GM18499 (cell line): ENCODE measurements at regions not wholly inside any gene's neighbourhood (a gene's known extent, or its start where the extent isn't known, plus 50 kb on each side); places are given as distances from the start of the nearest gene placed in this dataset.
"Not testable (repeated sequence)": the region's sequence is repeated elsewhere in the genome, so short reads cannot be mapped to it uniquely, and the experiment has no call there.

Experiments used
- ATAC-seq: cut with Tn5 transposase; IDR thresholded peaks from one replicate; pipeline ENCODE4 v1.9.1; 2021; ENCODE audit warnings: moderate number of reproducible peaks; ENCODE audit not compliant: insufficient read depth, unreplicated experiment

GRCh38 chr12:131268571-131268970, 314.9 kb downstream of the ADGRD1 start:
- ATAC-seq: not testable (repeated sequence)

- no peak for ATAC-seq
Measured at GRCh38 chr12:131269551-131269950, 315.8 kb downstream of the ADGRD1 start.

GRCh38 chr12:131269977-131270376, 316.3 kb downstream of the ADGRD1 start:
- not testable (repeated sequence) for ATAC-seq

GRCh38 chr12:131271724-131272123, 318.0 kb downstream of the ADGRD1 start:
- ATAC-seq: no peak

GRCh38 chr12:131272283-131272814, 318.6 kb downstream of the ADGRD1 start:
- ATAC-seq: not testable (repeated sequence)

- ATAC-seq: no peak
Measured at GRCh38 chr12:131273291-131273845, 319.7 kb downstream of the ADGRD1 start.

- ATAC-seq: no peak
Measured at GRCh38 chr12:131274061-131274460, 320.4 kb downstream of the ADGRD1 start.

- no peak for ATAC-seq
Measured at GRCh38 chr12:131274906-131275305, 321.2 kb downstream of the ADGRD1 start.

- no peak for ATAC-seq
Measured at GRCh38 chr12:131275824-131276223, 322.1 kb downstream of the ADGRD1 start.

- ATAC-seq: no peak
Measured at GRCh38 chr12:131276501-131277185, 322.9 kb downstream of the ADGRD1 start.

GRCh38 chr12:131277186-131278091, 323.7 kb downstream of the ADGRD1 start:
- ATAC-seq: not testable (repeated sequence)

- not testable (repeated sequence) for ATAC-seq
Measured at GRCh38 chr12:131278451-131279115, 324.9 kb downstream of the ADGRD1 start.

- no peak for ATAC-seq
Measured at GRCh38 chr12:131279281-131279921, 325.7 kb downstream of the ADGRD1 start.

- ATAC-seq: no peak
Measured at GRCh38 chr12:131280426-131280825, 326.7 kb downstream of the ADGRD1 start.

GRCh38 chr12:131281016-131281415, 327.3 kb downstream of the ADGRD1 start:
- ATAC-seq: no peak

- ATAC-seq: no peak
Measured at GRCh38 chr12:131282292-131283080, 328.8 kb downstream of the ADGRD1 start.

GRCh38 chr12:131283191-131283861, 329.6 kb downstream of the ADGRD1 start:
- no peak for ATAC-seq
